K562 (cell line): ENCODE measurements at regions not wholly inside any gene's neighbourhood (a gene's known extent, or its start where the extent isn't known, plus 50 kb on each side); places are given as distances from the start of the nearest gene placed in this dataset.

ENCODE experiments used
- ETV5 ChIP-seq: sonication (generic); formaldehyde crosslinking; IDR thresholded peaks from 2 replicates; pipeline ENCODE4 v1.4.0; 2020; ENCODE audit warnings: low read depth, mild to moderate bottlenecking, missing genetic modification reagents
- GATA2 ChIP-seq: sonication (generic); formaldehyde crosslinking; IDR thresholded peaks from 2 replicates; pipeline ENCODE4 v1.4.0; 2020; ENCODE audit warnings: mild to moderate bottlenecking, missing genetic modification reagents
- MEF2D ChIP-seq: conservative IDR thresholded peaks from 2 replicates; pipeline ENCODE4 v1.6.1; 2016; ENCODE audit warnings: low read depth, missing genetic modification characterization, missing compliant biosample characterization
- NFIC ChIP-seq: fragments of 450-650 bp; IDR thresholded peaks from 2 replicates; pipeline ENCODE4 v1.6.1; 2017; ENCODE audit warnings: mild to moderate bottlenecking, inconsistent platforms
- NR1H2 ChIP-seq: sonication (generic); formaldehyde crosslinking; IDR thresholded peaks from 2 replicates; pipeline ENCODE4 v1.4.0; 2020; ENCODE audit warnings: mild to moderate bottlenecking, missing genetic modification reagents
- POLR2A ChIP-seq: fragments of 450-650 bp; conservative IDR thresholded peaks from 2 replicates; pipeline ENCODE4 v1.6.1; 2016
- TAF1 ChIP-seq: IDR thresholded peaks from 2 replicates; pipeline ENCODE4 v1.6.1; 2011; ENCODE audit warnings: mild to moderate bottlenecking, low read length, moderate library complexity; ENCODE audit not compliant: insufficient read depth, control insufficient read depth, severe bottlenecking; ENCODE audit errors: extremely low read depth
- ZBTB8A ChIP-seq: fragments of 450-650 bp; IDR thresholded peaks from 2 replicates; pipeline ENCODE4 v1.6.1; 2018; ENCODE audit warnings: mild to moderate bottlenecking, moderate library complexity; ENCODE audit not compliant: partially characterized antibody
- TF ChIP-seq, protein P1 (sequence below), 3 experiments: IDR thresholded peaks in 2 of 3; conservative IDR thresholded peaks in 1 of 3; 2 replicates each; pipeline ENCODE4 v1.5.1; 2011 to 2012; ENCODE audit warnings: low read length in 3 of 3, mild to moderate bottlenecking in 3 of 3, control low read depth in 2 of 3, improper control_type of control experiment in 1 of 3, inconsistent platforms in 1 of 3, low read depth in 1 of 3, mixed read lengths in 1 of 3, moderate library complexity in 1 of 3; ENCODE audit not compliant: insufficient read depth in 2 of 3
- TF ChIP-seq, protein P2 (sequence below), 2 experiments: fragments of 450-650 bp; IDR thresholded peaks; 2 replicates each; pipeline ENCODE4 v1.6.1; 2018; ENCODE audit warnings: mild to moderate bottlenecking in 2 of 2, low read depth in 1 of 2; ENCODE audit not compliant: partially characterized antibody in 2 of 2
- TF ChIP-seq, protein P3 (sequence below): fragments of 150-350 bp; conservative IDR thresholded peaks from 2 replicates; pipeline ENCODE4 v1.6.1; 2014; ENCODE audit warnings: low read length
- TF ChIP-seq, protein P4 (sequence below): sonication (generic); formaldehyde crosslinking; IDR thresholded peaks from 2 replicates; pipeline ENCODE4 v1.8.1; 2023; ENCODE audit warnings: mild to moderate bottlenecking, missing genetic modification reagents, moderate library complexity
- TF ChIP-seq, protein P5 (sequence below): IDR thresholded peaks from 2 replicates; pipeline ENCODE4 v1.6.1; 2016; ENCODE audit warnings: missing genetic modification characterization, missing compliant biosample characterization

DNA sequence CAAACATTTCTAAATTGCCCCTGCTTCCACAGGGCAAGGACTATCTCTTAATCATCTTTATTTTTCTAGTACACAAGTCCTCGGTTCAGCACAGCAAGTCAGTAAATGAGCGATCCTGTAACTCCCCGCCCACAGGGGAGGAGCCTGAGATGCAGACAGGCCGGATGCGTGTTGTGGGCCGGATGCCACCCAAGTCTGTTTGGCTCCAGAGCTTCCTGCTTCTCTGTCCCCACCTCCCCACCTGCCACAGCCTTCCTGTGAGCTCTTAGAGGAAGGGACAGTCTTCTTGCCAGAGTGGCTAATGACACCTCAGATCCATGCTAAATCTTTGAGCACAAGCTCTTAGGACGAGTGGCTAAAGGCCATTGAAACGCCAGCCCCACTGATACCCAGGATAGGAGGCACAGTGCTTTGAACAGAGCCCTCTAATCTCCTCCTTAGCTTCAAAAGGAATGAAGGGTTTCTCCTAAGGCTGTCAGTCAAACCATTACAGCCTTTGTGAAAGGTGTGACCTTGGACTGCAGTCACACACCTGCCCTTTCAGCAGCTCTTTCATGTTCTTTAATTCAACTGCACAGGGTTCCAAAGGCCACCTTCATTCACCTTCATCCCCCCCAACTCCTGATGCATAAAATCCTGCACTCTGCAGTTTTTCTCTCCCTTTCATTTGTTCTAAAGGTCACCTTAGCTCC lies 264.3 kb downstream of the TFAP2C start:
- TF ChIP-seq, protein P1, sequence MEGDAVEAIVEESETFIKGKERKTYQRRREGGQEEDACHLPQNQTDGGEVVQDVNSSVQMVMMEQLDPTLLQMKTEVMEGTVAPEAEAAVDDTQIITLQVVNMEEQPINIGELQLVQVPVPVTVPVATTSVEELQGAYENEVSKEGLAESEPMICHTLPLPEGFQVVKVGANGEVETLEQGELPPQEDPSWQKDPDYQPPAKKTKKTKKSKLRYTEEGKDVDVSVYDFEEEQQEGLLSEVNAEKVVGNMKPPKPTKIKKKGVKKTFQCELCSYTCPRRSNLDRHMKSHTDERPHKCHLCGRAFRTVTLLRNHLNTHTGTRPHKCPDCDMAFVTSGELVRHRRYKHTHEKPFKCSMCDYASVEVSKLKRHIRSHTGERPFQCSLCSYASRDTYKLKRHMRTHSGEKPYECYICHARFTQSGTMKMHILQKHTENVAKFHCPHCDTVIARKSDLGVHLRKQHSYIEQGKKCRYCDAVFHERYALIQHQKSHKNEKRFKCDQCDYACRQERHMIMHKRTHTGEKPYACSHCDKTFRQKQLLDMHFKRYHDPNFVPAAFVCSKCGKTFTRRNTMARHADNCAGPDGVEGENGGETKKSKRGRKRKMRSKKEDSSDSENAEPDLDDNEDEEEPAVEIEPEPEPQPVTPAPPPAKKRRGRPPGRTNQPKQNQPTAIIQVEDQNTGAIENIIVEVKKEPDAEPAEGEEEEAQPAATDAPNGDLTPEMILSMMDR (IDR thresholded peaks at IDR 0.05 in 2 of 3, conservative IDR thresholded peaks at IDR 0.05 in 1 of 3; ENCODE audit: insufficient read depth in 2 of 3, low read depth in 1 of 3, low read length in 3 of 3), result no peak
- TF ChIP-seq ETV5 (CRISPR knock-in tag), result no peak
- TF ChIP-seq GATA2 (CRISPR knock-in tag), result no peak
- TF ChIP-seq POLR2A, result no peak
- TF ChIP-seq, protein P2, sequence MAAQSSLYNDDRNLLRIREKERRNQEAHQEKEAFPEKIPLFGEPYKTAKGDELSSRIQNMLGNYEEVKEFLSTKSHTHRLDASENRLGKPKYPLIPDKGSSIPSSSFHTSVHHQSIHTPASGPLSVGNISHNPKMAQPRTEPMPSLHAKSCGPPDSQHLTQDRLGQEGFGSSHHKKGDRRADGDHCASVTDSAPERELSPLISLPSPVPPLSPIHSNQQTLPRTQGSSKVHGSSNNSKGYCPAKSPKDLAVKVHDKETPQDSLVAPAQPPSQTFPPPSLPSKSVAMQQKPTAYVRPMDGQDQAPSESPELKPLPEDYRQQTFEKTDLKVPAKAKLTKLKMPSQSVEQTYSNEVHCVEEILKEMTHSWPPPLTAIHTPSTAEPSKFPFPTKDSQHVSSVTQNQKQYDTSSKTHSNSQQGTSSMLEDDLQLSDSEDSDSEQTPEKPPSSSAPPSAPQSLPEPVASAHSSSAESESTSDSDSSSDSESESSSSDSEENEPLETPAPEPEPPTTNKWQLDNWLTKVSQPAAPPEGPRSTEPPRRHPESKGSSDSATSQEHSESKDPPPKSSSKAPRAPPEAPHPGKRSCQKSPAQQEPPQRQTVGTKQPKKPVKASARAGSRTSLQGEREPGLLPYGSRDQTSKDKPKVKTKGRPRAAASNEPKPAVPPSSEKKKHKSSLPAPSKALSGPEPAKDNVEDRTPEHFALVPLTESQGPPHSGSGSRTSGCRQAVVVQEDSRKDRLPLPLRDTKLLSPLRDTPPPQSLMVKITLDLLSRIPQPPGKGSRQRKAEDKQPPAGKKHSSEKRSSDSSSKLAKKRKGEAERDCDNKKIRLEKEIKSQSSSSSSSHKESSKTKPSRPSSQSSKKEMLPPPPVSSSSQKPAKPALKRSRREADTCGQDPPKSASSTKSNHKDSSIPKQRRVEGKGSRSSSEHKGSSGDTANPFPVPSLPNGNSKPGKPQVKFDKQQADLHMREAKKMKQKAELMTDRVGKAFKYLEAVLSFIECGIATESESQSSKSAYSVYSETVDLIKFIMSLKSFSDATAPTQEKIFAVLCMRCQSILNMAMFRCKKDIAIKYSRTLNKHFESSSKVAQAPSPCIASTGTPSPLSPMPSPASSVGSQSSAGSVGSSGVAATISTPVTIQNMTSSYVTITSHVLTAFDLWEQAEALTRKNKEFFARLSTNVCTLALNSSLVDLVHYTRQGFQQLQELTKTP (IDR thresholded peaks at IDR 0.05; ENCODE audit: low read depth in 1 of 2, partially characterized antibody in 2 of 2), result no peak
- no peak for TF ChIP-seq NR1H2 (CRISPR knock-in tag)
- no peak for TF ChIP-seq MEF2D (tag)
- TF ChIP-seq, protein P3, sequence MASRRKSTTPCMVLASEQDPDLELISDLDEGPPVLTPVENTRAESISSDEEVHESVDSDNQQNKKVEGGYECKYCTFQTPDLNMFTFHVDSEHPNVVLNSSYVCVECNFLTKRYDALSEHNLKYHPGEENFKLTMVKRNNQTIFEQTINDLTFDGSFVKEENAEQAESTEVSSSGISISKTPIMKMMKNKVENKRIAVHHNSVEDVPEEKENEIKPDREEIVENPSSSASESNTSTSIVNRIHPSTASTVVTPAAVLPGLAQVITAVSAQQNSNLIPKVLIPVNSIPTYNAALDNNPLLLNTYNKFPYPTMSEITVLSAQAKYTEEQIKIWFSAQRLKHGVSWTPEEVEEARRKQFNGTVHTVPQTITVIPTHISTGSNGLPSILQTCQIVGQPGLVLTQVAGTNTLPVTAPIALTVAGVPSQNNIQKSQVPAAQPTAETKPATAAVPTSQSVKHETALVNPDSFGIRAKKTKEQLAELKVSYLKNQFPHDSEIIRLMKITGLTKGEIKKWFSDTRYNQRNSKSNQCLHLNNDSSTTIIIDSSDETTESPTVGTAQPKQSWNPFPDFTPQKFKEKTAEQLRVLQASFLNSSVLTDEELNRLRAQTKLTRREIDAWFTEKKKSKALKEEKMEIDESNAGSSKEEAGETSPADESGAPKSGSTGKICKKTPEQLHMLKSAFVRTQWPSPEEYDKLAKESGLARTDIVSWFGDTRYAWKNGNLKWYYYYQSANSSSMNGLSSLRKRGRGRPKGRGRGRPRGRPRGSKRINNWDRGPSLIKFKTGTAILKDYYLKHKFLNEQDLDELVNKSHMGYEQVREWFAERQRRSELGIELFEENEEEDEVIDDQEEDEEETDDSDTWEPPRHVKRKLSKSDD, result no peak
- TF ChIP-seq, protein P4, sequence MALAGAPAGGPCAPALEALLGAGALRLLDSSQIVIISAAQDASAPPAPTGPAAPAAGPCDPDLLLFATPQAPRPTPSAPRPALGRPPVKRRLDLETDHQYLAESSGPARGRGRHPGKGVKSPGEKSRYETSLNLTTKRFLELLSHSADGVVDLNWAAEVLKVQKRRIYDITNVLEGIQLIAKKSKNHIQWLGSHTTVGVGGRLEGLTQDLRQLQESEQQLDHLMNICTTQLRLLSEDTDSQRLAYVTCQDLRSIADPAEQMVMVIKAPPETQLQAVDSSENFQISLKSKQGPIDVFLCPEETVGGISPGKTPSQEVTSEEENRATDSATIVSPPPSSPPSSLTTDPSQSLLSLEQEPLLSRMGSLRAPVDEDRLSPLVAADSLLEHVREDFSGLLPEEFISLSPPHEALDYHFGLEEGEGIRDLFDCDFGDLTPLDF, result no peak
- TF ChIP-seq NFIC, result no peak
- no peak for TF ChIP-seq TAF1
- no peak for TF ChIP-seq ZBTB8A
- TF ChIP-seq, protein P5, sequence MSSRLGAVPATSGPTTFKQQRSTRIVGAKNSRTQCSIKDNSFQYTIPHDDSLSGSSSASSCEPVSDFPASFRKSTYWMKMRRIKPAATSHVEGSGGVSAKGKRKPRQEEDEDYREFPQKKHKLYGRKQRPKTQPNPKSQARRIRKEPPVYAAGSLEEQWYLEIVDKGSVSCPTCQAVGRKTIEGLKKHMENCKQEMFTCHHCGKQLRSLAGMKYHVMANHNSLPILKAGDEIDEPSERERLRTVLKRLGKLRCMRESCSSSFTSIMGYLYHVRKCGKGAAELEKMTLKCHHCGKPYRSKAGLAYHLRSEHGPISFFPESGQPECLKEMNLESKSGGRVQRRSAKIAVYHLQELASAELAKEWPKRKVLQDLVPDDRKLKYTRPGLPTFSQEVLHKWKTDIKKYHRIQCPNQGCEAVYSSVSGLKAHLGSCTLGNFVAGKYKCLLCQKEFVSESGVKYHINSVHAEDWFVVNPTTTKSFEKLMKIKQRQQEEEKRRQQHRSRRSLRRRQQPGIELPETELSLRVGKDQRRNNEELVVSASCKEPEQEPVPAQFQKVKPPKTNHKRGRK (tag), result no peak
